Hematopoietic multipotent progenitor cell treated with erythropoietin and hydrocortisone succinate and interleukin-3 and kit ligand, for 4 days (in vitro differentiated cells): ENCODE measurements at regions not wholly inside any gene's neighbourhood (a gene's known extent, or its start where the extent isn't known, plus 50 kb on each side); places are given as distances from the start of the nearest gene placed in this dataset.

Experiments used
- DNase-seq: peaks from one replicate; pipeline ENCODE4 v3.0.0-alpha.2; 2015

- no peak for DNase-seq
Observed at GRCh38 chr1:87165177-87165576, 163.5 kb upstream of the LMO4 start.

GRCh38 chr1:87167157-87167789, 161.4 kb upstream of the LMO4 start:
- no peak for DNase-seq

GRCh38 chr1:87167848-87168525, 160.7 kb upstream of the LMO4 start:
- no peak for DNase-seq

- no peak for DNase-seq
Observed at GRCh38 chr1:87169263-87169910, 159.3 kb upstream of the LMO4 start.

GRCh38 chr1:87170157-87170556, 158.5 kb upstream of the LMO4 start:
- DNase-seq, result no peak

GRCh38 chr1:87170931-87171598, 157.6 kb upstream of the LMO4 start:
- DNase-seq, result no peak

- DNase-seq, result no peak
Observed at GRCh38 chr1:87173231-87173630, 155.4 kb upstream of the LMO4 start.

- no peak for DNase-seq
Observed at GRCh38 chr1:87174724-87175245, 153.9 kb upstream of the LMO4 start.

- no peak for DNase-seq
Observed at GRCh38 chr1:87176087-87176486, 152.6 kb upstream of the LMO4 start.

GRCh38 chr1:87176514-87176913, 152.2 kb upstream of the LMO4 start:
- DNase-seq, result peak; percentile 57

- DNase-seq, result no peak
Observed at GRCh38 chr1:87178441-87178840, 150.2 kb upstream of the LMO4 start.

GRCh38 chr1:87179076-87179810, 149.4 kb upstream of the LMO4 start:
- DNase-seq, result peak; percentile 72

GRCh38 chr1:87179851-87180519, 148.7 kb upstream of the LMO4 start:
- peak; percentile 98 for DNase-seq

- peak; percentile 67 for DNase-seq
Observed at GRCh38 chr1:87180682-87181081, 148.0 kb upstream of the LMO4 start.

- DNase-seq, result no peak
Observed at GRCh38 chr1:87182611-87183010, 146.1 kb upstream of the LMO4 start.

GRCh38 chr1:87185077-87185476, 143.6 kb upstream of the LMO4 start:
- DNase-seq, result no peak

- DNase-seq, result no peak
Observed at GRCh38 chr1:87186346-87186745, 142.3 kb upstream of the LMO4 start.

GRCh38 chr1:87188640-87189039, 140.0 kb upstream of the LMO4 start:
- DNase-seq, result no peak

- no peak for DNase-seq
Observed at GRCh38 chr1:87190402-87190801, 138.3 kb upstream of the LMO4 start.

GRCh38 chr1:87191646-87192045, 137.0 kb upstream of the LMO4 start:
- DNase-seq, result peak; percentile 50

GRCh38 chr1:87194271-87194774, 134.4 kb upstream of the LMO4 start:
- no peak for DNase-seq

- no peak for DNase-seq
Observed at GRCh38 chr1:87194856-87195255, 133.8 kb upstream of the LMO4 start.
